ENCODE measurements at regions not wholly inside any gene's neighbourhood (a gene's known extent, or its start where the extent isn't known, plus 50 kb on each side); places are given as distances from the start of the nearest gene placed in this dataset.

DNA sequence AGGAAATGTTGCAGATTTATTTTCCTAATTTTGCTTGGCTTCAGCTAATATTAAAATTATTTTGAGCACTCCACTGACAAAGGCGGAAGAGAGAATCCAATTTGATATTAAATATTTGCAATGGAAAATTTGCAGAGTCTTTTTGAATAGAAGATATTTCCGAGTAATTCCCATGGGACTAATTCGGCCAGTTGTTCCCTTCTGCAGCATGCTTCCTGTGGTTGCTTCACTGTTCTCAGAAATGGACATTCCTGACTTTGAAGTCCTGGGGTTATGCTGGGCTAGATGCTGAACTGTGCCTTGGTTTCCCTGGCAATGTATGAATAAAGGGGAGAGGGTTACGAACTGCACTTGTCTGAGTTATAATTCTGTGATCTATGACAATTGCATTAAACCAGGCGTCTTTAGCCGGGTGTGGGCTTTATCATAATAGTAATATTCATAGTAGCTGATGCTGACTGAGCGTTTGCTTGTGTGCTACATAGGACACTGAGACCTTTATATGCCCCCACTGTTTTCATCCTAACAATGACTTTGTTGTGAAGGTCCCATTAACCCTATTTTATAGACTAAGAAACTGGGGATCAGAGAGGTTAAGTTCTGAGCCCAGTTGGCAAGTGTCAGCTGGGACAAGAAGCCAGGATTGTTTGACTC, 114.5 kb upstream of the SPRY4 start:
- H3K36me3 Mint-ChIP-seq, result no peaks in the 10 kb centered on the region
- Histone ChIP-seq H3K9me3 (ENCODE audit: control insufficient read depth, insufficient read depth, low read length) (no peaks in the 10 kb centered on the region), H3K27ac (ENCODE audit: low read length) (no peak overlapping the region), H3K4me3 (ENCODE audit: low read length) (no peak overlapping the region), H3K4me1 (ENCODE audit: control insufficient read depth, insufficient read depth, low read length) (peaks cover 26% of the 10 kb centered on the region), H3K27me3 (ENCODE audit: control insufficient read depth, insufficient read depth, low read length) (no peaks in the 10 kb centered on the region), H3K36me3 (ENCODE audit: control insufficient read depth, insufficient read depth, low read length) (no peaks in the 10 kb centered on the region)
- TF ChIP-seq, protein P1, sequence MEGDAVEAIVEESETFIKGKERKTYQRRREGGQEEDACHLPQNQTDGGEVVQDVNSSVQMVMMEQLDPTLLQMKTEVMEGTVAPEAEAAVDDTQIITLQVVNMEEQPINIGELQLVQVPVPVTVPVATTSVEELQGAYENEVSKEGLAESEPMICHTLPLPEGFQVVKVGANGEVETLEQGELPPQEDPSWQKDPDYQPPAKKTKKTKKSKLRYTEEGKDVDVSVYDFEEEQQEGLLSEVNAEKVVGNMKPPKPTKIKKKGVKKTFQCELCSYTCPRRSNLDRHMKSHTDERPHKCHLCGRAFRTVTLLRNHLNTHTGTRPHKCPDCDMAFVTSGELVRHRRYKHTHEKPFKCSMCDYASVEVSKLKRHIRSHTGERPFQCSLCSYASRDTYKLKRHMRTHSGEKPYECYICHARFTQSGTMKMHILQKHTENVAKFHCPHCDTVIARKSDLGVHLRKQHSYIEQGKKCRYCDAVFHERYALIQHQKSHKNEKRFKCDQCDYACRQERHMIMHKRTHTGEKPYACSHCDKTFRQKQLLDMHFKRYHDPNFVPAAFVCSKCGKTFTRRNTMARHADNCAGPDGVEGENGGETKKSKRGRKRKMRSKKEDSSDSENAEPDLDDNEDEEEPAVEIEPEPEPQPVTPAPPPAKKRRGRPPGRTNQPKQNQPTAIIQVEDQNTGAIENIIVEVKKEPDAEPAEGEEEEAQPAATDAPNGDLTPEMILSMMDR (IDR thresholded peaks at IDR 0.05), result no peak
- H3K9me3 Mint-ChIP-seq, result no peaks in the 10 kb centered on the region
- peaks cover 6 to 7% of the 10 kb centered on the region in 2 donors for H3K27me3 Mint-ChIP-seq (ENCODE audit: low read depth in 2 of 2)
- ATAC-seq, result no peak
- peaks cover 13 to 22% of the 10 kb centered on the region in 2 donors for H3K4me1 Mint-ChIP-seq
- DNase-seq, result no peak
- intact Hi-C loops (cut with micrococcal nuclease), result no loop called here
- WGBS (ENCODE audit: insufficient coverage), result 96% methylated on average over 7 of the region's 7 CpGs
- H3K27ac Mint-ChIP-seq, result no peak overlapping the region
- H3K4me3 Mint-ChIP-seq, result no peak overlapping the region

GRCh38 chr5:142438573-142438972, 113.8 kb upstream of the SPRY4 start:
- no peak overlapping the region for H3K4me3 ChIP-seq (ENCODE audit: low read length)
- Mint-ChIP-seq H3K9me3 (no peaks in the 10 kb centered on the region), H3K36me3 (no peaks in the 10 kb centered on the region), H3K4me3 (no peak overlapping the region), H3K4me1 (peaks cover 18 to 27% of the 10 kb centered on the region in 2 donors), H3K27me3 (ENCODE audit: low read depth in 2 of 2) (peaks cover 6 to 7% of the 10 kb centered on the region in 2 donors), H3K27ac (no peak overlapping the region)
- no peaks in the 10 kb centered on the region for H3K9me3 ChIP-seq (ENCODE audit: control insufficient read depth, insufficient read depth, low read length)
- no peaks in the 10 kb centered on the region for H3K27me3 ChIP-seq (ENCODE audit: control insufficient read depth, insufficient read depth, low read length)
- H3K36me3 ChIP-seq (ENCODE audit: control insufficient read depth, insufficient read depth, low read length), result no peaks in the 10 kb centered on the region
- peaks cover 33% of the 10 kb centered on the region for H3K4me1 ChIP-seq (ENCODE audit: control insufficient read depth, insufficient read depth, low read length)
- no peak for ATAC-seq
- H3K27ac ChIP-seq (ENCODE audit: low read length), result no peak overlapping the region
- intact Hi-C loops (cut with micrococcal nuclease), result no loop called here
- DNase-seq, result no peak
- TF ChIP-seq, protein P1 (IDR thresholded peaks at IDR 0.05), result no peak
- no CpG with 5 or more reads among the region's 2 CpGs for WGBS (ENCODE audit: insufficient coverage)

GRCh38 chr5:142437563-142437962, 112.7 kb upstream of the SPRY4 start:
- Histone ChIP-seq H3K9me3 (ENCODE audit: control insufficient read depth, insufficient read depth, low read length) (no peaks in the 10 kb centered on the region), H3K4me1 (ENCODE audit: control insufficient read depth, insufficient read depth, low read length) (peaks cover 43% of the 10 kb centered on the region), H3K27ac (ENCODE audit: low read length) (no peak overlapping the region), H3K36me3 (ENCODE audit: control insufficient read depth, insufficient read depth, low read length) (no peaks in the 10 kb centered on the region), H3K27me3 (ENCODE audit: control insufficient read depth, insufficient read depth, low read length) (no peaks in the 10 kb centered on the region), H3K4me3 (ENCODE audit: low read length) (no peak overlapping the region)
- no peaks in the 10 kb centered on the region for H3K9me3 Mint-ChIP-seq
- TF ChIP-seq, protein P1 (IDR thresholded peaks at IDR 0.05), result no peak
- intact Hi-C loops (cut with micrococcal nuclease), result no loop called here
- no peak overlapping the region for H3K4me3 Mint-ChIP-seq
- DNase-seq, result no peak
- no peaks in the 10 kb centered on the region for H3K36me3 Mint-ChIP-seq
- no peak overlapping the region for H3K27ac Mint-ChIP-seq
- H3K27me3 Mint-ChIP-seq (ENCODE audit: low read depth in 2 of 2), result peaks cover 6 to 7% of the 10 kb centered on the region in 2 donors
- 81% methylated on average over 4 of the region's 4 CpGs for WGBS (ENCODE audit: insufficient coverage)
- peaks cover 28 to 37% of the 10 kb centered on the region in 2 donors for H3K4me1 Mint-ChIP-seq
- no peak for ATAC-seq

Data from natural killer cell (primary cell).